WI38 (cell line): ENCODE measurements at regions not wholly inside any gene's neighbourhood (a gene's known extent, or its start where the extent isn't known, plus 50 kb on each side); places are given as distances from the start of the nearest gene placed in this dataset.

Experiments used
- H3K4me3 ChIP-seq: 2 replicates; pipeline ENCODE4 v1.5.1; 2011; ENCODE audit warnings: low read depth, mild to moderate bottlenecking, control low read depth, low read length
- CTCF ChIP-seq: IDR thresholded peaks from 2 replicates; pipeline ENCODE4 v1.5.1; 2012; ENCODE audit warnings: low read depth, mild to moderate bottlenecking, control low read depth, low read length

- TF ChIP-seq CTCF: no peak
- H3K4me3 ChIP-seq: no peak overlapping the region
Measured at GRCh38 chr2:199136242-199136641, 321.5 kb downstream of the SATB2 start.

GRCh38 chr2:199131876-199132275 lies 325.9 kb downstream of the SATB2 start:
- TF ChIP-seq CTCF: no peak
- H3K4me3 ChIP-seq: no peak overlapping the region

DNA sequence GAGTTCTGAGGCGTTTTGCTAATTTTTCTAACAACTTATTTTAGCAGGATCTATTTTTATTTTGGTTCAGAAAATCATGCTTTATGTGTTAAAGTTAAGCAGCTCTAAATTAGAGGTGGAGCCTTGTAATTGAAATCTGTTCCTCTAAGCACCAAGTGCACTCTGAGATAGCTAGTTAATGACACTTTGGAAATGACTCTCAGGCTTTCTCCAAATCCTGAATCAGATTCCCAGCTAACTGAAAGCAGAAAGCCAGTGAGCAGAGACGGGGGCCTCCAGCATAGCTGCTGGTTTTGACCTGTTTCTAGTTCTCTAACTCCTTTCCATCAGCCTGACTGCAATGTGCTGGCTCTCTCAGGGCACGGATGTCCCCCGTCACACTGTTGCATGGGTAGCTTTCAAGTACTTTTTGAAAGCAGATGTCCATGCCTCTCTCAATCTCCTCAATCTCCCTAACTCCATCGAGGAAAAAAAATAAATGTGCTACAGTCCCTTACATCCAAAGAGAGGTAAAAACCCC lies 326.5 kb downstream of the SATB2 start:
- TF ChIP-seq CTCF: no peak
- no peak overlapping the region for H3K4me3 ChIP-seq

DNA sequence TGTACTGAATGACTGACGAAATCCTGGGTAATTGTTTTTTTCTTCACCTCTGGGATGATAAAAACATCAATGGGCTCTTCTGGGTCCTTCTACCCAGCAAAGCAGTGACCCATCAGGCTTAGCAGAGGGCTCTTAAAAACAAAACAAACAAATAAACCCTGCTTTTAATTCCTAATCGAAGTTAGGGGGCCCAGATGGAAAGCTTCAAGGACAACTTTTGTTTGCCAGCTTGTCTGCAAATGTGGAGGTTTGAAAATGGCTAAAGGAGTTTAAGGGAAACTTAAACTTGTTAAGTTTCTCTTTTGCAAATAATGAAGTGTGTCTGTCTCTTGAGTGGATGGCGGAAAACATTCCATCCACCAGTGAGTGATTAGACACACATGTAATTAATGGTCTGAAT lies 327.2 kb downstream of the SATB2 start:
- no peak overlapping the region for H3K4me3 ChIP-seq
- no peak for TF ChIP-seq CTCF

GRCh38 chr2:199128476-199129229 lies 329.1 kb downstream of the SATB2 start:
- TF ChIP-seq CTCF: no peak

GRCh38 chr2:199119796-199120195 lies 337.9 kb downstream of the SATB2 start:
- no peak overlapping the region for H3K4me3 ChIP-seq
- no peak for TF ChIP-seq CTCF

More at GRCh38 chr2:199128476-199129229, 329.1 kb downstream of the SATB2 start:
- H3K4me3 ChIP-seq: no peak overlapping the region

DNA sequence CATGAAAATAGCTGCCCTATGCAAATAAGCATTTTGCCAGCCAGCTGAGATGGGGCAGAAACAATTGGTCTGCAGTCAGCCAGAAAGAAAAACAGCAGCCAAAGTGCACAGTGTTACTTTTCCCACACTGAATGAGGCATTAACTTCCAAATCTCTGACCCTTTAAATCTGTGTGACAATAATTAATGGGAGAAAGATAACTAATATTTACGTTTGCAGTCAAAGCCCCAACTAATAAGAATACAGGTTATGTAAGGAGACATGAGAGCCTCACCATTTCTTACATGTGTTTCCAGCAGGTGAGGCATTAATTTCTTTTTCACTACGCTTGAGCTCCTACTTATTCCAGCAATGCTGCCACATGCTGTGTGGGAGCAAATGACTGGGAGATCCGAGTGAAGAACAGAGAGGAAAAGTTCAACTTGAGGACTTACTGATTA lies 339.0 kb downstream of the SATB2 start:
- TF ChIP-seq CTCF: no peak

More for the DNA sequence above, 339.0 kb downstream of the SATB2 start:
- no peak overlapping the region for H3K4me3 ChIP-seq
